ENCODE measurements at regions not wholly inside any gene's neighbourhood (a gene's known extent, or its start where the extent isn't known, plus 50 kb on each side); places are given as distances from the start of the nearest gene placed in this dataset.
"Not testable (repeated sequence)": the region's sequence is repeated elsewhere in the genome, so short reads cannot be mapped to it uniquely, and the experiment has no call there.

- no peak for DNase-seq
These were observed 408.2 kb downstream of the BCOR start for GRCh38 chrX:39689376-39690104.

GRCh38 chrX:39690541-39691415 is 407.0 kb downstream of the BCOR start:
- DNase-seq: no peak

- no peak for DNase-seq
These were observed 406.0 kb downstream of the BCOR start for GRCh38 chrX:39691724-39692123.

GRCh38 chrX:39692796-39693195 is 405.0 kb downstream of the BCOR start:
- DNase-seq: no peak

GRCh38 chrX:39693298-39693697 is 404.5 kb downstream of the BCOR start:
- no peak for DNase-seq

GRCh38 chrX:39702636-39703035 is 395.1 kb downstream of the BCOR start:
- not testable (repeated sequence) for DNase-seq

- DNase-seq: no peak
These were observed 394.5 kb downstream of the BCOR start for GRCh38 chrX:39703307-39703706.

GRCh38 chrX:39704590-39704989 is 393.2 kb downstream of the BCOR start:
- no peak for DNase-seq

- DNase-seq: no peak
These were observed 392.5 kb downstream of the BCOR start for GRCh38 chrX:39705290-39705689.

- no peak for DNase-seq
These were observed 388.4 kb downstream of the BCOR start for GRCh38 chrX:39709364-39709763.

GRCh38 chrX:39709812-39710211 is 387.9 kb downstream of the BCOR start:
- DNase-seq: no peak

- DNase-seq: no peak
These were observed 387.0 kb downstream of the BCOR start for GRCh38 chrX:39710776-39711175.

GRCh38 chrX:39714471-39714870 is 383.3 kb downstream of the BCOR start:
- DNase-seq: peak; percentile 43

GRCh38 chrX:39716401-39716800 is 381.4 kb downstream of the BCOR start:
- no peak for DNase-seq

- no peak for DNase-seq
These were observed 380.8 kb downstream of the BCOR start for GRCh38 chrX:39716802-39717540.

- no peak for DNase-seq
These were observed 378.8 kb downstream of the BCOR start for GRCh38 chrX:39718981-39719380.

- DNase-seq: no peak
These were observed 376.8 kb downstream of the BCOR start for GRCh38 chrX:39720945-39721344.

- DNase-seq: no peak
These were observed 376.0 kb downstream of the BCOR start for GRCh38 chrX:39721566-39722279.

- DNase-seq: no peak
These were observed 373.2 kb downstream of the BCOR start for GRCh38 chrX:39724544-39724943.

GRCh38 chrX:39725114-39725513 is 372.6 kb downstream of the BCOR start:
- no peak for DNase-seq

GRCh38 chrX:39725928-39726619 is 371.7 kb downstream of the BCOR start:
- no peak for DNase-seq

GRCh38 chrX:39726771-39727170 is 371.0 kb downstream of the BCOR start:
- DNase-seq: no peak

All from NCI-H2081 treated with DMSO at 0.1 percent for 48 hours (cell line).